ENCODE measurements at regions not wholly inside any gene's neighbourhood (a gene's known extent, or its start where the extent isn't known, plus 50 kb on each side); places are given as distances from the start of the nearest gene placed in this dataset.
"Not testable (repeated sequence)": the region's sequence is repeated elsewhere in the genome, so short reads cannot be mapped to it uniquely, and the experiment has no call there.

DNA sequence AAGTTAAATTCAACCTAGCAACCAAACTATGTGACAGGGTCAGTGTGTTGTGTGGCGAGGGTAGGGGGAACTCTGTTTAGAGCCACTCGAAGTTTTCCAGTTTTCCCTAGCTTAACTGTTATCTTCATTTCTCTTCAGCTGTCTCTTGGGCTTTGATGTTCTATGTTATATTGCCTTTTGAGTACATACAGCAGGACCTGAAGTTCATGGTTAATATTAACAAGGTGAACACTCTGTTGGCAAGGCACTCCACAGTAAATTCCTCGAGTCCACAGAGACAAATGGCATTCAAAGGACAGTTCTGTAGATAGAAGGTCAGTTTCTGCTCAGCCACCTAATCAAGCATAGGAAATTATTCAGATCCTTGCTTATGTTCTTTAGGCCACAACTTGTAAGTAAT lies 147.9 kb upstream of the DPH6 start:
- no peak for DNase-seq

GRCh38 chr15:35695003-35695402 lies 149.0 kb upstream of the DPH6 start:
- DNase-seq, result no peak

DNA sequence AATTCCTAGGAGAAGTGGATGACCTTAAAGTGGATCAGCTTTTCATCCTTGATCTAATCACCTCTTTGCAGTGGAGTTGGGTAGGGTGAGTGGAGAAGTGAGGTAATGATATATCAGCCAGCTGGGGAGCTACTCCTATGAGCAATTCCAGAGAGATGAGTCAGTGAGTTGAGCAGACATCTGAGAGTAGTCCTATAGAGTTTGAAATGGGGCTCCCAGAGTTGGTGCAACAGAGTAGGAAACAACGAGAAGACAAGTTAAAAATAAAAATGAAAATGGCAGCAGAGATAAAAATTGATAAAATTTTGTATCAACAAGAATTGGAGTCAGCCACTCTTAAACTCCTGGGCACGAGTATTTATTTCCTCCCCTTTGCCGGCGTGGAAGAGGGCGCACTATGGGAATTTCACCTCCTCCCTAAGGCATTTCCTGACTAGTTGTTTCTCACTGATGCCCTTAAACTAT lies 150.8 kb upstream of the DPH6 start:
- DNase-seq, result no peak

GRCh38 chr15:35697549-35698299 lies 151.8 kb upstream of the DPH6 start:
- no peak for DNase-seq

GRCh38 chr15:35698331-35698730 lies 152.4 kb upstream of the DPH6 start:
- no peak for DNase-seq

- DNase-seq, result no peak
Observed at GRCh38 chr15:35698966-35699575, 153.1 kb upstream of the DPH6 start.

DNA sequence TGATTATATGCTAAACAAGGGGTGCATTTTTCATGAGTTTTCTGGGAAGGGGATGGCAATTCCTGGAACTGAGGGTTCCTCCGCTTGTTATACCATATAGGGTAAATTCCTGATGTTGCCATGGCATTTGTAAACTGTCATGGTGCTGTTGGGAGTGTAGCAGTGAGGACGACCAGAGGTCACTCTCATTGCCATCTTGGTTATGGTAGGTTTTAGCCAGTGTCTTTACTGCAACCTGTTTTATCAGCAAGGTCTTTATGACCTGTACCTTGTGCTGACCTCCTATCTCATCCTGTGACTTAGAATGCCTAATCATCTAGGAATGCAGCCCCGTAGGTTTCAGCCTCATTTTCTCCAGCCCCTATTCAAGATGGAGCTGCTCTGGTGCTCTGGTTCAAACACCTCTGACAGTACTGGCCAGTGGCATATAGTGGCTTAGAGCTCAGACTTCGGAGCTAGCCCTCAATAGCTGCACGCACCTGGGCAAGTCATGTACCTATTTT lies 154.2 kb upstream of the DPH6 start:
- not testable (repeated sequence) for DNase-seq

- DNase-seq, result no peak
Observed at GRCh38 chr15:35701402-35702046, 155.6 kb upstream of the DPH6 start.

- DNase-seq, result no peak
Observed at GRCh38 chr15:35702946-35703495, 157.1 kb upstream of the DPH6 start.

- DNase-seq, result no peak
Observed at GRCh38 chr15:35705030-35705883, 159.3 kb upstream of the DPH6 start.

DNA sequence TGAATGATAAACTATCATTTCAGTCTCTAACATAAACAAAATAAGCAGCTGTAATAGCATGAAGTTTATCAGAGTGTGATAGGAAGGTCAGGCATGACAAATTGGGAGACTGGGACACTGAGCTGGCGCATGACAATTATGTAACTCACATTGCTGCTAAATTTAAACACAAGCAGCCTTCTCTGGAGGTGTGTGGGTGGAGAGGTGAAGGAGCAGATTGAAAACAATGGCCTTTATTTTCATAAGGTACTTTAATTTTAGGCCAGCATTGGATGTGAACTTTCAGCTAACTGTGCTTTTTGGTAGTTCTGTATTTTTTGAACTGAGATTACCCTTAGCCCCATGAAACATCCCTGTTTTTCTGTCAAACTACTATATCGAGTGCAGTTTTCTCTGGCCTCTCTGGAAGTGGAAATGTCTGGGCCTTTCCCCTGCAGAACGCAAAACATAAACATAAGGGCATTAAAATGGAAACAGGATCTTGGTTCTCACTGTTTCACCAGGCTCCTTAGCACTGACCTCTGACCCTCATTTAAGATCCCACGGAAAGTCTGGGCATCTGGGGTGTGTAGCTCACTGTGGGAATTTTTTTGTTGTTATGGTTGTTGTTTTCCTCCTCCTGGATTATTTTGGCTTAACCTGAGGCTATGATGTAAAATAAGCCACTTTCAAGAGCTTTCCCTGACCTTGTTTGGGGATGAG lies 160.1 kb upstream of the DPH6 start:
- DNase-seq, result no peak

GRCh38 chr15:35712956-35713355 lies 167.0 kb upstream of the DPH6 start:
- DNase-seq, result no peak

DNA sequence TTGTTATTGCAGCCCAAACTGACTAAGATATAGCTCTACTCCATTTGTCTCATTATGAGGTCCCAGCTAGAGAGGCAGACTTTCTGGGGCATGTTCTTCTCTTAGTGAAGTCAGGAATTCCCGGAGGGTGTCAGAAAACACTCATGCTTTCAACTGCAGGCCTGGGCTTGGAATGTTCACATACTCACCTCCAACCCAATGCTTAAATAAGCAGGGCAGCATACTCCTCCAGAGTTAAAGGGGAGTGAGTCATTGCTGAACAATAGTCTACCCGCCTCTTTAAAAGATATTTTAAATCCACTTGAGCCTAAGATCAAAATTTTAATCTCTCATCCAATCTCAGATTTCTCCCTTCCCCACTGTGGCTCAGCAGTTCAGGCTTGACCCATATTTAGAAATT lies 167.8 kb upstream of the DPH6 start:
- DNase-seq, result no peak

- no peak for DNase-seq
Observed at GRCh38 chr15:35717721-35718120, 171.8 kb upstream of the DPH6 start.

- no peak for DNase-seq
Observed at GRCh38 chr15:35720019-35720418, 174.1 kb upstream of the DPH6 start.

DNA sequence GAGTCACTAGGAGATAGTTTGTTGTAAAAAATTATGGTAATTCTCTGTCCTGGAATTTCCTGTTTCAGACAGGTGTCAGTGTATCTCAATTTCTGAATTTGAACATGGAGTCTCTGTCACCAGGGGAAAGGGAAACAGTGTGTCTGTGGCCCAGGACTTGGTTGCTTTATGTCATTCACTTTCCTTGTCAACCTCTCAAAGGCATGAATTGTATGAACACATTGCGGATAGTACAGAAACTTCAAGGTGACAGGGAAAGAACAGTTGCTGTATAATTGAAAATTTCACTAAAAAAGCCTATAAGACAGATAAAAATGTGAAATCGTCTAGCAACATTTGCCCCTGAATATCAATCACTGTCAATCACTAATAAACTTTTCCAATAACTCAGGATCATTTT lies 175.0 kb upstream of the DPH6 start:
- DNase-seq, result no peak

DNA sequence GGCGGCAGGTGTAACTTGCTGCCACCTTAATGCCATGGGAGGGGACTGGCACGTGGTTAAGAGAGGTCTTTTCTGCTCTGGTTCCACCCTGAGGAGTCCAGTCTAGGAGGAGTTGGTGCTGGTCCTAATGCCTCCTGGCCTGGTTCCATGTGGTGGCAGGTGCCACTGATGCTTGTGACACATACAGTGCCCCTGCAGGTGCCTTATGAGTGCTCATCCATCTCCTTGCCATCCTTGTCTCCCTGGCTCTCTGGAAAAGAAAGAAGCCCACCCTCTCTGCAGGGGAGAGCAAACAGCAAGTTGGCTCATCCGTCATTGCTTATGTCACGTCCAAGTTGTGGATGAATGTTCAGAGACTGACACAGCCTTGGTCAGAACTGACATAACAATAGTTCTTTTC lies 175.8 kb upstream of the DPH6 start:
- no peak for DNase-seq

DNA sequence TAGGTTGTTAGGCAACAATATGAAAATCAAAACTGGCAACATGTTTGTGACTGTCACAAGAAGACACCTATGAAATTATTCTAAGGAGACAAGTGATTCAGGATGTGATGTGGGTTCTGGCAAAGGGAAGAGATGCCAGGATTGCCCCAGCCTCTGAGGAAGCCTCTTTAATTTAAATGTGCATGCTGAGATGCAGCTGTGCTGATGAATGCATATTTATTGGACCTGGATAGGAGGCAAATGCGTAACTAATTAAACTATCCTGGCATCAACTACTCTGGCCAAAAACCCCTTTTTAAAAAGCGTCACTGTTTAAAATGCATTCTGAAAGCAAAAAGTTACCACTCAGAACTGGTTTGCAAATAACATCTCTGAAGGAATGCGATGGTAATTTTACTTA lies 176.5 kb upstream of the DPH6 start:
- no peak for DNase-seq

GRCh38 chr15:35723120-35723847 lies 177.3 kb upstream of the DPH6 start:
- DNase-seq, result no peak

GRCh38 chr15:35723852-35724251 lies 177.9 kb upstream of the DPH6 start:
- no peak for DNase-seq

All from muscle of arm (tissue), 1 donor.